Psoas muscle (tissue), 7 donors: ENCODE measurements at regions not wholly inside any gene's neighbourhood (a gene's known extent, or its start where the extent isn't known, plus 50 kb on each side); places are given as distances from the start of the nearest gene placed in this dataset.

Experiments
- ATAC-seq, 4 donors: fragments of 200-7000 bp; cut with Tn5 transposase; one replicate each; pipeline ENCODE4 v1.9.1; 2020; ENCODE audit warnings: moderate library complexity in 3 of 4, mild to moderate bottlenecking in 2 of 4
- DNase-seq, 2 donors: peaks; one replicate each; pipeline ENCODE4 v3.0.0-alpha.2; 2020
- H3K27ac ChIP-seq: fragments of 200-600 bp; one replicate; pipeline ENCODE4 v1.8.0; 2022
- H3K27me3 ChIP-seq, 3 donors: fragments of 200-600 bp in 1 of 3; one replicate each; pipeline versions ENCODE4 v1.6.1 to v1.8.0; 2013 to 2022; ENCODE audit warnings: low read length in 2 of 3, mild to moderate bottlenecking in 2 of 3, moderate library complexity in 1 of 3; ENCODE audit not compliant: insufficient read depth in 3 of 3
- H3K36me3 ChIP-seq, 2 donors: fragments of 200-600 bp in 1 of 2; one replicate each; pipeline versions ENCODE4 v1.6.1 to v1.8.0; 2013 to 2022; ENCODE audit warnings: low read depth in 1 of 2, mild to moderate bottlenecking in 1 of 2, moderate library complexity in 1 of 2; ENCODE audit not compliant: insufficient read depth in 1 of 2
- H3K4me1 ChIP-seq: fragments of 200-600 bp; one replicate; pipeline ENCODE4 v1.8.0; 2022
- H3K4me3 ChIP-seq: fragments of 200-600 bp; one replicate; pipeline ENCODE4 v1.8.0; 2022; ENCODE audit warnings: mild to moderate bottlenecking
- H3K9me3 ChIP-seq: fragments of 200-600 bp; one replicate; pipeline ENCODE4 v1.8.0; 2022
- CTCF ChIP-seq: fragments of 200-600 bp; IDR thresholded peaks from one replicate; pipeline ENCODE4 v1.8.0; 2022; ENCODE audit warnings: antibody characterized with exemption
- WGBS, 3 donors: extraction: QIAGEN DNeasy Blood & Tissue Kit; methylation state at CpG; one replicate each; pipeline versions ENCODE4 v1.1.6 to v1.1.7; 2013; 5-methylcytosine and 5-hydroxymethylcytosine counted together
- intact Hi-C, 2 donors: fragments of 100-400 bp; cut with DNase I; formaldehyde crosslinking; loops; one replicate each; pipeline versions ENCODE4 v1.11.0 to v1.14.2; 2022
- donor health status: healthy with polysubstance abuse.
- donor health status: DM: no; HTN: no; CAD: no; lungs with moderate emphysema.
- donor health status: Bipolar disorder and iron deficiency.
- donor health status: healthy.
- donor health status: DM: yes; HTN: yes; CAD: no.
- donor health status: DM: no; HTN: no; CAD: no.
- donor health status: DM: yes; HTN: yes; CAD: no.

GRCh38 chr12:24534622-24535021 lies 414.3 kb downstream of the BCAT1 start:
- Histone ChIP-seq H3K27ac (no peak overlapping the region), H3K27me3 (no peaks in the 10 kb centered on the region), H3K4me1 (no peaks in the 10 kb centered on the region), H3K4me3 (no peak overlapping the region), H3K9me3 (no peaks in the 10 kb centered on the region), H3K36me3 (no peaks in the 10 kb centered on the region)
- ATAC-seq = no peak
- 13 to 28% (median 20%) methylated on average over 4 of the region's 4 CpGs for WGBS, 3 donors
- intact Hi-C loops = no loop called here
- peak in 1 of 2 donors; percentile 18 for DNase-seq
- TF ChIP-seq CTCF = no peak

GRCh38 chr12:24533716-24534352 lies 415.1 kb downstream of the BCAT1 start:
- no peaks in the 10 kb centered on the region for H3K9me3 ChIP-seq
- H3K4me1 ChIP-seq = no peaks in the 10 kb centered on the region
- intact Hi-C loops = no loop called here
- H3K27ac ChIP-seq = no peak overlapping the region
- H3K4me3 ChIP-seq = no peak overlapping the region
- DNase-seq (no peak), ATAC-seq (no peak)
- TF ChIP-seq CTCF = no peak
- H3K27me3 ChIP-seq = no peaks in the 10 kb centered on the region
- WGBS, 3 donors = 78 to 84% (median 82%) methylated on average over 3 of the region's 3 CpGs
- no peaks in the 10 kb centered on the region for H3K36me3 ChIP-seq

- Histone ChIP-seq H3K27ac (no peak overlapping the region), H3K4me3 (no peak overlapping the region), H3K9me3 (no peaks in the 10 kb centered on the region), H3K36me3 (no peaks in the 10 kb centered on the region), H3K4me1 (no peaks in the 10 kb centered on the region), H3K27me3 (no peaks in the 10 kb centered on the region)
- intact Hi-C loops = no loop called here
- 21 to 26% (median 26%) methylated on average over 2 of the region's 2 CpGs for WGBS, 3 donors
- DNase-seq = no peak
- no peak for ATAC-seq
- TF ChIP-seq CTCF = no peak
Observed at GRCh38 chr12:24530689-24531088, 418.2 kb downstream of the BCAT1 start.

- H3K27me3 ChIP-seq = no peaks in the 10 kb centered on the region
- TF ChIP-seq CTCF = no peak
- no peaks in the 10 kb centered on the region for H3K36me3 ChIP-seq
- no peaks in the 10 kb centered on the region for H3K9me3 ChIP-seq
- H3K4me3 ChIP-seq = no peak overlapping the region
- no peak overlapping the region for H3K27ac ChIP-seq
- ATAC-seq (no peak), DNase-seq (no peak)
- intact Hi-C loops = no loop called here
- no peaks in the 10 kb centered on the region for H3K4me1 ChIP-seq
Observed at GRCh38 chr12:24527102-24527501, 421.8 kb downstream of the BCAT1 start.

- H3K9me3 ChIP-seq = peaks cover 28% of the 10 kb centered on the region
- DNase-seq (no peak), ATAC-seq (no peak)
- H3K4me1 ChIP-seq = no peaks in the 10 kb centered on the region
- H3K36me3 ChIP-seq = no peaks in the 10 kb centered on the region
- WGBS, 3 donors = 85 to 97% (median 86%) methylated on average over 1 of the region's 1 CpG
- no peak for TF ChIP-seq CTCF
- no peak overlapping the region for H3K27ac ChIP-seq
- intact Hi-C loops = no loop called here
- H3K27me3 ChIP-seq = no peaks in the 10 kb centered on the region
- no peak overlapping the region for H3K4me3 ChIP-seq
Observed at GRCh38 chr12:24522736-24523135, 426.2 kb downstream of the BCAT1 start.
